ENCODE measurements at regions not wholly inside any gene's neighbourhood (a gene's known extent, or its start where the extent isn't known, plus 50 kb on each side); places are given as distances from the start of the nearest gene placed in this dataset.

DNA sequence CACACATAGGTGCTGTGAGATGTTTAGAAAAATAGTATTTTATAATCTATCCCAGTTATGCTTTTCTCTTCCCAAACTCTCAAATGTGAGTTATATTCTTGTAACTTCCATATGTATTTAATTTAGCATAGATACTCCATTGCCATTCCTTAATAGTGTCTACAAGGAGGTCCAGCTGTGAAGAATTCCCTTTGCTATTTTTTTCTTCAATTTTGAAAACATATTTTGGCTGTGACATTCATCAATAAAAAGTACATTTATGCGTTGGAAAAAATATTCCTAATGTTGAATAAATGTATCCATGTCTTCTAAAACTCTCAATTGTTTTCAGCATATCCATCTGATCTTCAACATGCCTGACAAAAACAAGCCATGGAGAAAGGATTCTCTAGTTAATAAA is 1402.0 kb upstream of the SEL1L start:
- TF ChIP-seq POLR2A (IDR thresholded peaks at IDR 0.05) (no peak), CTCF (IDR thresholded peaks at IDR 0.05) (no peak)

Measured in upper lobe of left lung (tissue), 4 donors.